Endothelial cell of umbilical vein (primary cell): ENCODE measurements at regions not wholly inside any gene's neighbourhood (a gene's known extent, or its start where the extent isn't known, plus 50 kb on each side); places are given as distances from the start of the nearest gene placed in this dataset.
"Not testable (repeated sequence)": the region's sequence is repeated elsewhere in the genome, so short reads cannot be mapped to it uniquely, and the experiment has no call there.

ENCODE experiments used
- BruUV-seq: library from RNA; stranded (reverse); fragments of 400-500 nt; replicated peaks from 2 replicates; lab custom pipeline; 2021; lab: Mats Ljungman, UMichigan
- CTCF ChIA-PET: fragments of 300-600, 350-600 bp; sonication (Branson Sonifier 250); formaldehyde crosslinking; loops from one replicate; lab custom pipeline; 2021; ENCODE audit warnings: antibody characterized with exemption, inconsistent platforms; lab: Charles Lee
- POLR2A ChIA-PET: fragments of 300-600, 350-600 bp; sonication (Branson Sonifier 250); formaldehyde crosslinking; loops from one replicate; lab custom pipeline; 2021; ENCODE audit warnings: antibody characterized with exemption, inconsistent platforms; lab: Charles Lee
- DNase-seq: peaks from one replicate; pipeline ENCODE4 v3.0.0-alpha.2; 2011; ENCODE audit warnings: low read depth, low spot score
- FAIRE-seq: peaks from 2 replicates; lab custom pipeline; 2011; peaks lifted over from hg19 to GRCh38; lab: Jason Lieb, UNC
- H2AFZ ChIP-seq: 2 replicates; pipeline ENCODE4 v1.6.0; 2012; ENCODE audit warnings: low read depth, low read length, control low read depth, inconsistent platforms
- H3K27ac ChIP-seq: 2 replicates; pipeline ENCODE4 v1.5.1; 2011; ENCODE audit warnings: low read depth, mild to moderate bottlenecking, control low read depth, low read length, moderate library complexity; ENCODE audit not compliant: insufficient read depth
- H3K27me3 ChIP-seq, 2 experiments: 2 replicates each; pipeline versions ENCODE4 v1.6.0 to v1.6.1; 2011; ENCODE audit warnings: low read length in 2 of 2, mixed read lengths in 1 of 2; ENCODE audit not compliant: control insufficient read depth in 2 of 2, insufficient read depth in 2 of 2
- H3K36me3 ChIP-seq, 2 experiments: 2 replicates in 1 of 2; 3 replicates in 1 of 2; pipeline ENCODE4 v1.5.1; 2011; ENCODE audit warnings: low read length in 2 of 2, mild to moderate bottlenecking in 1 of 2, moderate library complexity in 1 of 2; ENCODE audit not compliant: control insufficient read depth in 2 of 2, insufficient read depth in 2 of 2; ENCODE audit errors: extremely low read depth in 1 of 2
- H3K4me1 ChIP-seq: 3 replicates; pipeline ENCODE4 v1.5.1; 2011; ENCODE audit warnings: mild to moderate bottlenecking, low read length; ENCODE audit not compliant: control insufficient read depth, insufficient read depth; ENCODE audit errors: extremely low read depth
- H3K4me2 ChIP-seq: 2 replicates; pipeline ENCODE4 v1.6.1; 2011; ENCODE audit warnings: low read length, control low read depth, mixed read lengths; ENCODE audit not compliant: insufficient read depth
- H3K4me3 ChIP-seq, 3 experiments: fragments of 200-600 bp in 1 of 3; sonication (generic), shearing (Covaris generic) in 1 of 3; replicated peaks in 1 of 3; 2 replicates each; pipeline ENCODE4 v1.5.1; 2011 to 2016; ENCODE audit warnings: control low read depth in 3 of 3, low read length in 3 of 3, mild to moderate bottlenecking in 2 of 3, inconsistent platforms in 1 of 3, low read depth in 1 of 3, moderate library complexity in 1 of 3; ENCODE audit not compliant: insufficient read depth in 1 of 3
- H3K79me2 ChIP-seq: 2 replicates; pipeline ENCODE4 v1.6.0; 2012; ENCODE audit warnings: low read length, inconsistent platforms; ENCODE audit not compliant: control insufficient read depth, insufficient read depth
- H3K9ac ChIP-seq: replicated peaks from 2 replicates; pipeline ENCODE3; 2011; ENCODE audit warnings: low read length, control low read depth; ENCODE audit not compliant: insufficient read depth; ENCODE audit errors: extremely low read depth
- H3K9me1 ChIP-seq: replicated peaks from 3 replicates; pipeline ENCODE4 v1.6.0; 2011; ENCODE audit warnings: mild to moderate bottlenecking, low read length; ENCODE audit not compliant: control insufficient read depth, insufficient read depth; ENCODE audit errors: extremely low read depth
- H3K9me3 ChIP-seq: replicated peaks from 2 replicates; pipeline ENCODE4 v1.5.1; 2012; ENCODE audit warnings: low read length, inconsistent platforms; ENCODE audit not compliant: control insufficient read depth, insufficient read depth
- H4K20me1 ChIP-seq: replicated peaks from 2 replicates; pipeline ENCODE3; 2011; ENCODE audit warnings: mild to moderate bottlenecking, low read length; ENCODE audit not compliant: control insufficient read depth, insufficient read depth; ENCODE audit errors: extremely low read depth
- EZH2 ChIP-seq: IDR thresholded peaks from 2 replicates; pipeline ENCODE4 v1.6.1; 2012; ENCODE audit warnings: borderline replicate concordance, low read depth, mild to moderate bottlenecking, moderate library complexity, low read length, inconsistent platforms; ENCODE audit not compliant: severe bottlenecking
- FOS ChIP-seq: IDR thresholded peaks from 2 replicates; pipeline ENCODE4 v1.6.1; 2011; ENCODE audit warnings: mild to moderate bottlenecking, low read length, moderate library complexity, borderline replicate concordance; ENCODE audit not compliant: insufficient read depth
- GATA2 ChIP-seq: IDR thresholded peaks from 2 replicates; pipeline ENCODE4 v1.7.0; 2011; ENCODE audit warnings: low read depth, mild to moderate bottlenecking, moderate library complexity, mixed read lengths, low read length; ENCODE audit not compliant: insufficient read length, insufficient read depth
- JUN ChIP-seq: IDR thresholded peaks from 2 replicates; pipeline ENCODE4 v1.6.1; 2011; ENCODE audit warnings: borderline replicate concordance, low read depth; ENCODE audit not compliant: insufficient read length, insufficient read depth
- MAX ChIP-seq: IDR thresholded peaks from 2 replicates; pipeline ENCODE4 v1.6.1; 2011; ENCODE audit not compliant: insufficient read depth, insufficient read length
- MYC ChIP-seq: IDR thresholded peaks from one replicate; pipeline ENCODE4 v1.6.1; 2011; ENCODE audit warnings: mild to moderate bottlenecking, low read depth, low read length
- POLR2A ChIP-seq: IDR thresholded peaks from 2 replicates; pipeline ENCODE4 v1.6.1; 2012; ENCODE audit warnings: low read depth, mild to moderate bottlenecking, control low read depth, low read length
- POLR2AphosphoS5 ChIP-seq: IDR thresholded peaks from 2 replicates; pipeline ENCODE4 v1.6.1; 2012; ENCODE audit warnings: low read depth, mild to moderate bottlenecking, control low read depth, low read length, moderate library complexity; ENCODE audit not compliant: insufficient read depth
- dilution Hi-C: fragments of 300-500 bp; cut with MboI; formaldehyde crosslinking; loops from one replicate; pipeline ENCODE4 v1.15.0; 2019; ENCODE audit warnings: low sequenced_read_pairs; ENCODE audit not compliant: extremely low pct_ligation_motif_present
- intact Hi-C: fragments of 100-400 bp; cut with micrococcal nuclease; formaldehyde crosslinking; loops from one replicate; pipeline ENCODE4 v1.10.0; 2022
- TF ChIP-seq, protein P1 (sequence below), 2 donors: IDR thresholded peaks; 1 replicate in 1 of 2; 2 replicates in 1 of 2; pipeline ENCODE4 v1.5.1; 2011; ENCODE audit warnings: low read length in 2 of 2, mild to moderate bottlenecking in 2 of 2, moderate library complexity in 2 of 2, control low read depth in 1 of 2, inconsistent platforms in 1 of 2, low read depth in 1 of 2; ENCODE audit not compliant: insufficient read depth in 1 of 2; ENCODE audit errors: extremely low read depth in 1 of 2

DNA sequence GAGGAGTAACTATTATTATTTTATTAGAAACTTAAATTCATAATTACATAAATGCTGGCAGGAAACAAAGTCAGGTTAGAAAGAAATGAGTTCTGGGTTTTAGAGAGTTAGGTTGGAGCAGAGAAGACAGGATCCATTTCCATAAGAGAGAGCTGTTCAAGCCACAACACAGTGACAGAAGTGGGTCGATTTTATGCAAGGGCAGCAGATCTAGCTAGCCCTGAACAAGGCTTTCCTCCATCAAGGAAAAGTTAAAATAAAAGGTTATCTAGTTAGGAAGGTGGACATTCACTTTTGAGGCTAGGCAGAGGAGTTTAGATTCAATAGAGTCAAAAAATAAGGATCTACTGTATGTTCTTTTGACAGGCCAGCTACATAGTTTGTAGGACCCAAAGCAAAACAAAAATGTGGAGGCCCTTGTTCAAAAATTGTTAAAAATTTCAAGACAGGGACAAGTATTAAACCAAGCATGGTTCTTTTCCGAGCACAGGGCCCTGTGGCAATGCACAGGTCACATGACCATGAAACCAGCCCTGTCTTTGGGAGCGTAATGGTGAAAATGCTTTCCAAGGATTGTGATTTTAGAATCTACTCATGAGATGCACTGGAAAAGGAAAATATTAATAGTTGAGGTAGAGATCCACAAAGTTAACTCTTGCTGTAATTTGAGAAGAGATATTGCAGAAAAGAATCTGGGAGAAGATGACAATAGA is 91.2 kb upstream of the CREB1 start:
- no peak for FAIRE-seq
- Histone ChIP-seq H3K9ac (no peak overlapping the region), H3K9me1 (no peaks in the 10 kb centered on the region), H3K4me2 (no peak overlapping the region), H3K79me2 (no peaks in the 10 kb centered on the region), H3K36me3 (no peaks in the 10 kb centered on the region), H2AFZ (no peak overlapping the region), H3K4me1 (no peaks in the 10 kb centered on the region), H3K9me3 (no peaks in the 10 kb centered on the region), H3K27ac (no peak overlapping the region), H3K27me3 (no peaks in the 10 kb centered on the region), H3K4me3 (no peak overlapping the region), H4K20me1 (no peaks in the 10 kb centered on the region)
- ChIA-PET POLR2A (no interaction called here), CTCF (interaction anchor here (1.4 kb wide), 1 partner anchor 12 kb away, joined by 5 read pairs; no protein-coding TSS in a partner anchor)
- intact Hi-C loops (no loop called here), dilution Hi-C loops (no loop called here)
- no peak for TF ChIP-seq GATA2
- no peak for TF ChIP-seq MYC
- TF ChIP-seq MAX: no peak
- TF ChIP-seq POLR2AphosphoS5: no peak
- TF ChIP-seq POLR2A: no peak
- no peak for TF ChIP-seq FOS
- TF ChIP-seq EZH2: no peak
- TF ChIP-seq, protein P1, sequence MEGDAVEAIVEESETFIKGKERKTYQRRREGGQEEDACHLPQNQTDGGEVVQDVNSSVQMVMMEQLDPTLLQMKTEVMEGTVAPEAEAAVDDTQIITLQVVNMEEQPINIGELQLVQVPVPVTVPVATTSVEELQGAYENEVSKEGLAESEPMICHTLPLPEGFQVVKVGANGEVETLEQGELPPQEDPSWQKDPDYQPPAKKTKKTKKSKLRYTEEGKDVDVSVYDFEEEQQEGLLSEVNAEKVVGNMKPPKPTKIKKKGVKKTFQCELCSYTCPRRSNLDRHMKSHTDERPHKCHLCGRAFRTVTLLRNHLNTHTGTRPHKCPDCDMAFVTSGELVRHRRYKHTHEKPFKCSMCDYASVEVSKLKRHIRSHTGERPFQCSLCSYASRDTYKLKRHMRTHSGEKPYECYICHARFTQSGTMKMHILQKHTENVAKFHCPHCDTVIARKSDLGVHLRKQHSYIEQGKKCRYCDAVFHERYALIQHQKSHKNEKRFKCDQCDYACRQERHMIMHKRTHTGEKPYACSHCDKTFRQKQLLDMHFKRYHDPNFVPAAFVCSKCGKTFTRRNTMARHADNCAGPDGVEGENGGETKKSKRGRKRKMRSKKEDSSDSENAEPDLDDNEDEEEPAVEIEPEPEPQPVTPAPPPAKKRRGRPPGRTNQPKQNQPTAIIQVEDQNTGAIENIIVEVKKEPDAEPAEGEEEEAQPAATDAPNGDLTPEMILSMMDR (IDR thresholded peaks at IDR 0.05; ENCODE audit: extremely low read depth in 1 of 2, insufficient read depth in 1 of 2, low read depth in 1 of 2, low read length in 2 of 2): no peak
- TF ChIP-seq JUN: no peak
- no TSS peak for BruUV-seq
- no peak for DNase-seq

DNA sequence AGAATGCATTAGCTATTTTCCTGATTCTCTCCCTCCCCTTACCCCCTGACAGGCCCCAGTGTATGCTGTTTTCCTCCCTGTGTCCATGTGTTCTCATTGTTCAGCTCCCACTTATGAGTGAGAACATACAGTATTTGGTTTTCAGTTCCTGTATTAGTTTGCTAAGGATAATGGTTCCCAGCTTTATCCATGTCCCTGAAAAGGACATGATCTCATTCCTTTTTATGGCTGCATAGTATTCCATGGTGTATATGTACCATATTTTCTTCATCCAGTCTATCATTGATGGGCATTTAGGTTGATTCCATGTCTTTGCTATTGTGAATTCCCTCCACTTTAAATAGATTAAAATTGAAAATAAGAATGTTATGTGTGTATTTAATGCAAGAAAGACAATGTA is 89.9 kb upstream of the CREB1 start:
- FAIRE-seq, H3K9me3 ChIP-seq, intact Hi-C loops, dilution Hi-C loops, H3K9me1 ChIP-seq, H3K79me2 ChIP-seq, CTCF ChIA-PET, H3K4me2 ChIP-seq, BruUV-seq, H3K27me3 ChIP-seq, H3K27ac ChIP-seq, H4K20me1 ChIP-seq, POLR2A ChIA-PET, H3K4me3 ChIP-seq, H3K4me1 ChIP-seq, H2AFZ ChIP-seq, H3K9ac ChIP-seq, H3K36me3 ChIP-seq, DNase-seq: not testable (repeated sequence)
